ENCODE measurements at regions not wholly inside any gene's neighbourhood (a gene's known extent, or its start where the extent isn't known, plus 50 kb on each side); places are given as distances from the start of the nearest gene placed in this dataset.

- TF ChIP-seq POLR2AphosphoS5 (IDR thresholded peaks at IDR 0.05) (no peak), CTCF (IDR thresholded peaks at IDR 0.05) (no peak), EP300 (IDR thresholded peaks at IDR 0.05) (no peak), POLR2A (IDR thresholded peaks at IDR 0.05) (no peak)
Measured at GRCh38 chr2:145987793-145988192, 1467.9 kb upstream of the ZEB2 start.

Data from sigmoid colon (tissue), 4 donors.